Hypothalamus (tissue), 51 donors: ENCODE measurements at regions not wholly inside any gene's neighbourhood (a gene's known extent, or its start where the extent isn't known, plus 50 kb on each side); places are given as distances from the start of the nearest gene placed in this dataset.

Source experiments
- DNase-seq, 51 donors: peaks; one replicate each; lab custom pipeline; 2025; lab: John Stamatoyannopoulos, UW

DNA sequence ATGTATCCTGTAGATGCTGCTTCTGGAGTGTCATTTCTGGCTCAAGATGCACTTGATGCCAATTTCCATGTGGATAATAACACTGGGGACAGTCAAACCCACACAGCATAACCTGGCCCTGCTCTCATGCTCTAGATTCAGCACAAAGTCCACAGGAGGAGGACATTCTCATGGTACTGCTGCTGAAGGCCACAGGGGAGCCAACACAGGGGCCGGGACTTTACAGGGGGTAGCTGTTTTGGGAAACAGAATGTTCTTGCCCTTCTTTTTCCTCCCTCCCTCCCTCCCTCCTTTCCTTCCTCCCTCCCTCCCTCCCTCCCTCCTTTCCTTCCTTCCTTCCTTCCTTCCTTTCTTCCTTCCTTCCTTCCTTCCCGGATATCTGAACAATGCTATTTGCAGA, 477.4 kb downstream of the PDCD6IP start:
- DNase-seq = no peak

DNA sequence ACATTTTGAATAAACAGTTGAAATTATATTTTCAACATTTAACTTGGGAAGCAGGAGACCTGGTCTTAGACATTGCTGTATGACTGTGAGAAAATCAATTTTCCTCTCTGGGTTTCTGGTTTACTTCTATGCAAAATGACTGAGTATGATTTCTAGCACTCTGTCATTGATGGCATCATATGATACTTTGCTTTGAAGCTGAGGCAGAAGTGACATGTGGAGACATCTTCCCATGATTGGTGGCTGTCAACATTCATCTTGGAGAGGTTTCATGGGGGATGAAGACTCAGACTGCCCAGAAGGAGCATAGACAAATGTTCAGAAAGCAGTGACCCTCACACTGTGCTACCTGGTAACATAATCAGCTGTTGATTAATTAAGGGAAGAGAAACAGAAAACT, 477.9 kb downstream of the PDCD6IP start:
- no peak for DNase-seq

DNA sequence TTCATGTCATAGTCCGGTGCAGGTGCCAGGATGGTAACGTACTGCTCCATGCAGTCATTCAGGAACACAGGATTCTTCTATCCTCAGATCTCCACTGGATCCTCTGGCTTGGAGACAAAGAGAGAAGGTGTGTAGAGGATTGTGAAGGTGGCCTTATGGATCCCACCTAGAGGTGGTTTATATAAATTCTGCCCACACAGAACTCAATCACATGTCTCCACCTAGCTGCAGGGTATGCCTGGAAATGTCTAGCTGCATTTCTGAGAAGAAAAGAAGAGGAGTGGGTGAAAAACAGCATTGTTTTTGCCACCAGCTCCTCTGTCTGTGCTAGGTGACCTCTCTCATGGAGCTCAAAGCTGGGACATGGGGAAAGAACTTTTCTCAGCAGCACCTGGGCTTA, 478.7 kb downstream of the PDCD6IP start:
- no peak for DNase-seq

DNA sequence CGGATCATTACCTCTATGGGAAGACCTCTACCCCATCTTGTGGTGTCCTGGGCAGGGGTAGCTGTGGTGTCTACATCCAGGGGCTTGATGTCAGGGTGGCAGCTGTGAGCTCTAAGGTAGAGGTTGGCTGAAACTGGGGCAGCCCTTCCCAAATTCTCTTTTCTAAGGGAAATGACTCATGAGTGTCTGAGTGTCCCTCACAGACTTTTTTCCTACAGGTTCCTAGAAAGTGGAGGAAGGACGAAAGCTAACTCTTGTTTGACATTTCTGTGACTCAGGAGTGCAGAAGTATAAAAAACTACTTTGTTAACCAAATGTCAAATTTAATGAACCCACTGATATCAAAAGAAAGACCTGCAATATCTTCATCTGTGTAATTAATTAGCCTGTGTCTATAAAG, 481.5 kb downstream of the PDCD6IP start:
- no peak for DNase-seq

DNA sequence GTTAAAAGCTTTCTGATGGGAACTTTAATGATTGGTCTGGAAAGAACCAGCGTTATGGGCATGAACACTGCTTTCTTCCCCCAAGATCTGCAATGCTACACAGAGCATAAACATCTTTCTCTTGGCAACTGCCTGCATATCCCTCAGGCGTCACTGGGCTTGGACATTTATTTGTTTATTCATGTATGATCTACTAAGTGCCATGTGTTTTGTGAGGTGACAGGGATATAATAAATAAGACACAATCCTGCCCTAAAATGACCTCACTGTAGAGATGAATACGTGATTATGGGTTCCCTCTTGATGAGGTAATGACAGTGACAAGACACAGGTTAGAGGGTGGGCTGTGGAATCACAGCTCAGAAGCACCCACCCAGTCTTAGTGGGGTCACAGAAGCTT, 485.3 kb downstream of the PDCD6IP start:
- DNase-seq = no peak

DNA sequence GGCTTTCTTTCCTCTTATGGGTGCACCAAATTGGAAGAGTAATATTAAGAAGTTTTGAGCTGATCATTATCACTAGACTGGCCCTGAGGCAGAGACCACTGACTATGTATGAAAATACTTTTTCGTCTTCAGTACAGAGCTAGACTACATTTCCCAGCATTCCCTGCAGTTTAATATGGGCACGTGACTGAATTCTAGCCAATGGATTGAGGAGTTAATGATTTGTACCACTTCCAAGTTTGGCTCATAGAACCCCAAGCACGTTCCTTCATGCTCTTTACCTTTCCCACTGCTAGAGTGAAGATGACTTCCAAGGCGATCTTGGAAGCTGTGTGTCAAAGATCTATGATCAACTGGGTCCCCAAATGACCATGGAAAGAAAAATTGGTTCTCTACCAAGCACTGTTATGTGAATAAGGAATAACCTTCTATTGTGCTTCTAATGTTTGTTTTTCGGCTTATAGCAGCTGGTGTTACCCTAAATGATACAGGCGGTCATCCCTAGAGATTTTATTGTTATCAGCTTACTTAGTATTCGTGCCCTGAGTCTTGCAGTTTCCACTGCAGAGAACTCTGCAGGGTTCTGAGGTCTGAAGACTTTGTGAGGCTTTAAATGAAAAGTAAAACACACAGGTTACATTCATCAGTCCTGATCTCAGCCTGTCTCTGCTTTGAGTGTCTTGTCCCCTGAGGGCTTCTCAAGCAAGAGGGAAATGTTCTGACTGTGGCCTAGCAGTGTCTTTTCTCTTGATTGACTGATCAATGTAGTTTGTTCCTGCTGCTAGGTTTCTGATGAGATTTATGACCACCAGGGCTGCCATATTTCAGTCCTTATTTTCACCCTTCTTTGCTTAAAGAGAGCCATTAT, 486.8 kb downstream of the PDCD6IP start:
- DNase-seq = no peak

- DNase-seq = no peak
Measured at GRCh38 chr3:34285827-34286188, 487.4 kb downstream of the PDCD6IP start.

DNA sequence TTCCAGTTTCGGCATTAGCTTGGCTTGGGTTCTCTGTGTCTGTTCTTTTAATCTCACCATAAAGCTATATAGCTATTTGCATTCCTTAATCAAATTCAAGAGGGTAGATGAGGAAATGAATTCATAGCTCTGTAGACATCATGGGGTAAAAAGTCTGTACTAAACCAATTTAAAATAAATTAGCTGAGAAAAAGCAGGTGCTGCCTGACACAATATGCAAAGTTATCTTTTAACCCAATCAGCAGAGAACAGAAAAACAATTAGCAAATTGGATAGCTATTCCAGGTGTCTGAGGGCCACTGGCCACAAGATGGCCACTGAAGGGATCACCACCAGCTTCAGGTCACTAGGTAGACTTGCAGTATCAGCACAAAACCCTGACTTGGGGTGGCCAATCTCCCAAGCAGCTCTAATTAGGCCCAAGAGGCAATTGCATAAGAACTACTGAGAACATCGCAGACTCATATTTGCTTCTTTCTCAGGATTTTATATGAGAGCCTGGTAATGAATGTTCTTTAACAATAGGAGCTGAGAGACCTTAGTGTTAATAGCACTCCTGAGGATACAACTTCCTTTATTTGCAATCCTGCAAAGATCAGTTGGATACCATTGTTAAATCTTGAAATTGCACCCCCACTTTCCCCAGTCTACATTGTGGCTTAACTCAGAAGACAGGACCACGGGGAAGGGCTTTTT, 494.3 kb downstream of the PDCD6IP start:
- no peak for DNase-seq

GRCh38 chr3:34294240-34294639, 495.8 kb downstream of the PDCD6IP start:
- DNase-seq = no peak

GRCh38 chr3:34296796-34297195, 498.4 kb downstream of the PDCD6IP start:
- no peak for DNase-seq

- DNase-seq = no peak
Measured at GRCh38 chr3:34298653-34299052, 500.2 kb downstream of the PDCD6IP start.

DNA sequence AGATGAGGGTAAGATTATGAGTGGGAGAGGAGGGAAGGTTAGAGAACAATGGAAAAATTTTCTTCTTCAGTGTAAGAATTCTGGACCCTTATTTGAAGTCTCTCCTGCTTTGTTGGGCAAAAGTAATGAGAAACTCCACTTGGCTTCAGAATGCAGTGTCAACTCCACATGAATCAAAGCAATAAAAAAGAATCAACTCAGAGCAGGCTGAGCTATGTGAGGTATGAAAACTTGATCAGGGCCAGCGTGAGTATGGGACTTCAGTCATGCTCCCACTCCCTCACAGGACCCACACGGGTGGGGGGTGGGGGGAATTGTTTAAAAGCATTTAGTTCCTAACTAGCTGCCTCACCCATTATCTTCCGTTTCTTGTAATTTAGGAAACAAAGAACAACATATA, 502.2 kb downstream of the PDCD6IP start:
- DNase-seq = no peak

GRCh38 chr3:34301313-34301712, 502.9 kb downstream of the PDCD6IP start:
- no peak for DNase-seq

DNA sequence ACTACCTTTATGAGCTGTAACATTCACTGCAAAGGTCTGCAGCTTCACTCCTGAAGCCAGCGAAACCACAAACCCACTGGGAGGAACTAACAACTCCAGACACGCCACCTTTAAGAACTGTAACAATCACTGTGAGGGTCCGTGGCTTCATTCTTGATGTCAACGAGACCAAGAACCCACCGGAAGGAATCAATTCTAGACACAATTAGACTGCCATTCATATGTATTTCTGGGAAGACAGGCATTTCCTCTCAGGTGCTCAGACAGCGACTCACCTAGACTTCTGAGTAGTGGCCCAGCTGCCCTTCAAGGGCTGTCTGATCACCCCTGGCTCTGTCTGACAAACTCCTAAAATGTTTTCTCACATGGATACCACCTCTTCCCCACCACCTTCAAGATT, 506.8 kb downstream of the PDCD6IP start:
- DNase-seq = no peak

DNA sequence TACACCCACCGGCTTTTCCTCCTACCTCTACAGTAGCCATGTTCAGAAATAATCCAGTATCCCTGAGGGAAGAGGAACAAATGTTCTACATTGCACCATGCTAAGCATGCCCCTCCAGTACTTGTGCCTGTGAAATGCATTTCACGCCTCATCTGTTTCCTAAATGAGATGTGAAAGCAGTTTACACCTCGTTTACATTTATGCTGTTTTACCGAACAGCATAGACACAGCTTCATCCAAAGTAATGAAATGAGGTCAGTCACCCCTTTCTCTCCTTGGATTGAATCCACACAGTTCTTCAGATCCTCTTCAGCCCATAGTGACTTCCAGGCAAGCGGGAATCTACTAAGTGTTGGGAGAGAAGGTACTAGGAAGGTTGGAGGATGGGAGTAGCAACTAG, 514.3 kb downstream of the PDCD6IP start:
- DNase-seq = no peak

GRCh38 chr3:34319881-34320280, 521.5 kb downstream of the PDCD6IP start:
- DNase-seq = no peak

DNA sequence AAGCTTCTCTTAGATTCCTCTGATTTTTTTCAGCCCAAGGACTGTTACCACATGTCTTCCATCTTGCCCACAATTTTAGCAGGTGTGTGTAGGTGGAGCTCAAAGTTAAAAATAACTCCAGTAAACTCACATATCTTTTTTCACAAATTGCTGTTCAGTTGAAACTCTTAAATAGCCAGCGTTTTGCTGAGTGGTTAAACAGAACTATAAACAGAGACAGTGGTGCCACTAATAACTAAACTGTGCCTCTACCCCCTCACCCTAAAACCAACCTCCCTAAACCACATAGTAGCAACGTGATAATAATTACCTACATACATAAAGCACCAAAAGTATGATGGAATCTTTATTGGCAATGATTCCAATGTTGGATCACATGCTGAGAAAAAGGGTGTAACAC, 525.1 kb downstream of the PDCD6IP start:
- no peak for DNase-seq

- no peak for DNase-seq
Measured at GRCh38 chr3:34346656-34347055, 548.2 kb downstream of the PDCD6IP start.

DNA sequence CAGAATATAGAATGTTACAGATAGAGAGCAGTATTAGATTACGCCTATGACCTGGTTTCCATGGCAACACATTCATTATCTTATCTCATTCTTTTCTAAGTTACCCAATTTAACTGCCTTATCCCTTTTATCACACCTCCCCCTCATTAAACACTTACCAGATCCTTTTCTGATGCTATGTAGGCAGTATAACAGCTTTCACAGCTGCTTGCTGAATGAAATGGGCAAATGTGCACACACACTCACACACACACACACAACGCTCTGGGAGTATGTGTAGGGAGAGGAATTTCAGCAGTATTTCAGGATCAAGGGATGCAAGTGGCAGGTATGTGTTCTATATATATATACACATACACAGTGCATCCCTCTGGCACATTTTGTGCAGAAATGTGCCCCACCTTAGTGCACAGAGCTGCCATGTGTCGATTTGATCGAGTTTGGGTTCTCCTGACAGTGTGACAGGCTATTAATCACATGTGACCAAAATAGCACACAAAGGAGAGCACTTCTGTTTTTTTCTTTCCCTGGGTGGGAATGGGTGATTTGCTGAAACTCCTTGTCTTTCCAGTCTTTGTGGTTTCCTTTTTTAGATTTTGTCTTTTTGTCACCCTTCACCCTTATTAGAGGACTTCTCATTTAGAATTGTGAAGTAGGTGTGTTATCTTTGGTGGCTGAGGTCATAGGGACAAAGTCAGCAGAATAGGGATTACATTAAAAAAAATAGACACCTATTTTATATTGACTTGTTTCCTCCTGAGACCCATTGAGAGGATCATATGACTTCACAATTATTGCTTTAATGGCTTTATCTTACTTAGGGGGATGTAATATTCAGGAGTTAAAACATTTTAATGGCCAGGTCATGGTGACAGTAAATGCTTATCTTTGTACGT, 553.7 kb downstream of the PDCD6IP start:
- DNase-seq = peak in 1 of 51 donors; percentile 26

DNA sequence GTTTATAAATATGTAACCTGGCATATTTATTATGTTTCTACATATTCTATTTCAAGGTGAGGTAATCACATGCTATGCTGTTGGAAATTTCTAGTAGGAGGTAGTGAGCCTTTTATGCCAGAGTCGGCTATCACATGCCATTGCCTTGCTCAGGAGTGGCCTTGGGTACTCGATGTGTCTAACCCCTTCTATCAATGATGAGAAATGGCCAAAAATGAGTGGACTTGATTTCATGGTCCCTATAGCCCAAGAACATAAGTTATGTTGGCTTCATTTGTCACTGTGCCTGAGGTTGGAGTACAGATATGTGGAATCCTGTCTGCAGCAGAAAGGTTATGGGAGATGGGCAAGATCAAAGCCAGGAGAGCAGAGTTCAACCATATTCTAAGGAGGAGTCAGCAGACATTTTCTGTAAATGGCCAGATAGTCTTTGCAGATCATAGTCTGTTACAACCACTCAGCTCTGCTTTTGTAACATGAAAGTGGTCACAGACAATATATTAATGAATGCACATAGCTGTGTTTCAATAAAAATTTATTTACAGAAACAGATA, 554.4 kb downstream of the PDCD6IP start:
- no peak for DNase-seq

DNA sequence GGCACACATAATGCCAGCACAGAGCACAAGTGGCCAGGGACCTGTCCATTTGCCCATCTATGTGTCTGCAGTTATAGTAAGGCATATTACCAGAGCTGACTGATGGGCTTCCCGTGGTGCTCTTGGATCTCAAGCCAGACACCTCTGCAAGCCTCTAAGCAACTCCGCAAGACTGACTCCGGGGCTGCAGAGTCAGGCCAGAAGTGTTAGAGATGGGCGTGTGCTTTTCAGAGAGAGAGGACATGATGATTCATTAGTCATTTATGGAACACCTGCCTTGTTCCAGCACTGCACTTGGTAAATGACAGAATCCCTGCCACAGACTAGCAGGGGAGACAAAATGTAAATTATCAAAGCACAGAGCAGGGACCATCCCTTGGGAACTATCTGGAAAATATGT, 559.0 kb downstream of the PDCD6IP start:
- no peak for DNase-seq
